Activated CD4-positive, alpha-beta memory T cell treated with anti-CD3 and anti-CD28 coated beads for 36 hours (primary cell): ENCODE measurements at regions not wholly inside any gene's neighbourhood (a gene's known extent, or its start where the extent isn't known, plus 50 kb on each side); places are given as distances from the start of the nearest gene placed in this dataset.

Experiments used
- CTCF ChIA-PET: fragments of 350-600 bp; sonication (Branson Sonifier 250); formaldehyde crosslinking; loops from one replicate; lab custom pipeline; 2021; ENCODE audit warnings: antibody characterized with exemption, inconsistent platforms; lab: Charles Lee
- POLR2A ChIA-PET: fragments of 350-600 bp; sonication (Branson Sonifier 250); formaldehyde crosslinking; loops from one replicate; lab custom pipeline; 2021; ENCODE audit warnings: antibody characterized with exemption; lab: Charles Lee
- DNase-seq: peaks from one replicate; pipeline ENCODE4 v3.0.0-alpha.2; 2020
- H3K27ac Mint-ChIP-seq: one replicate; pipeline ENCODE4 v1.8.0; 2021; ENCODE audit warnings: mixed read lengths
- H3K27me3 Mint-ChIP-seq: one replicate; pipeline ENCODE4 v1.8.0; 2021; ENCODE audit warnings: mixed read lengths
- H3K36me3 Mint-ChIP-seq: one replicate; pipeline ENCODE4 v1.8.0; 2021; ENCODE audit warnings: mixed read lengths
- H3K4me1 Mint-ChIP-seq: one replicate; pipeline ENCODE4 v1.8.0; 2021; ENCODE audit warnings: low read depth, mixed read lengths
- H3K4me3 Mint-ChIP-seq: one replicate; pipeline ENCODE4 v1.8.0; 2021; ENCODE audit warnings: mild to moderate bottlenecking, mixed read lengths
- H3K9me3 Mint-ChIP-seq: one replicate; pipeline ENCODE4 v1.8.0; 2021; ENCODE audit warnings: mixed read lengths
- intact Hi-C: fragments of 100-400 bp; cut with micrococcal nuclease; formaldehyde crosslinking; loops from one replicate; pipeline ENCODE4 v1.15.1; 2023

DNA sequence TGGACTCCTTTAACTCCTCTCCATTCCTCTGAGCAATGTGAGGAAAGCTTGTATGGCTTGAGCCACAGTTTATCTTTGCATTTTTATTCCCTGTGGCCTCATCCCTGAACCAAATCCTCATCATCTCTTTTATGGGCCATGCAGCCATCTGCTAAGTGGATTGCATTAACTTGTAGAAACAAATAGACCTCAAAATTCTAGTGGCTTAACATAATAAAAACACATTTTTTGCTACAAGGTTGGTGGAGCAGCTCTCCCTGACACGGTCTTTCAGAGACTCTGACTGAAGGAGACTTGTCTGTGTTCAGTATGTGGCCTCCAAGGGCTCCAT, 135.3 kb downstream of the RPL22L1 start:
- no peak for DNase-seq
- POLR2A ChIA-PET, result no interaction called here
- H3K36me3 Mint-ChIP-seq, result no peaks in the 10 kb centered on the region
- H3K9me3 Mint-ChIP-seq, result no peaks in the 10 kb centered on the region
- no peaks in the 10 kb centered on the region for H3K4me1 Mint-ChIP-seq
- CTCF ChIA-PET, result no interaction called here
- intact Hi-C loops, result no loop called here
- no peak overlapping the region for H3K4me3 Mint-ChIP-seq
- H3K27ac Mint-ChIP-seq, result no peak overlapping the region
- H3K27me3 Mint-ChIP-seq, result peaks cover 18% of the 10 kb centered on the region

DNA sequence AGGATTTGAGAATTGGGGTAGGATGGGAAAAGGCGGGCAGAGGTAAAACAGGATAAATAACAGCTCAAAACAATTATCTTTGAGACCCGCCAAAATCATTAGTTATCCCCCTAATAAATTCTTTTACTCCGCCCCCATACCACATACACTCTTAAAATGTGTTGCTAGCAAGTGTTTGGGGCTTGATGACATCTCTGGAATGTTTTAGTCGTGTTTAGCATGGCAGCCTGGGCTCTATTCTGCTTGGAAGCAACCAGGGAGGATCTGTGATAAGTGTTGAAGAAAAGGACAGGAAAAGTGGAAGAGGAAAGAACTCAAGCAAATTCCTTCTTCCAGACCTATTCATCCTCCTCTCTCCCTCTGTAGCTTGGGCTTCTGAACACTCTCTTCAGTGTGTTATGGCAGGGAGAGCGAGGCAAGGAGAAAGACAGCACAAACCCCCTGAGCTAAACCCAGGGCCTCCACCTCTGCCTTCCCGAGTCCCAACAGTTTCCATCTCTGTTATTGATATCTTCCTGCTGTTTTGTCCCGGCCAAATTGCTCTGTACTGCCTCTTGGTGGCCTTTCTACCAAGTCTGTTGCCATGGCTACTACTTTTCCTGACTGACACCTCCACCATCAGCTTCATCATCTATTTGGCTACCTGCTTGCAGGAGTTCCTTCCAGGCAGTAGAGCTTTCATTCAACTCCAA, 135.8 kb downstream of the RPL22L1 start:
- H3K27me3 Mint-ChIP-seq, result peaks cover 18% of the 10 kb centered on the region
- no peak overlapping the region for H3K4me3 Mint-ChIP-seq
- H3K4me1 Mint-ChIP-seq, result no peaks in the 10 kb centered on the region
- CTCF ChIA-PET, result interaction anchor here (0.6 kb wide), 1 partner anchor 304 kb away, joined by 3 read pairs; no protein-coding TSS in a partner anchor
- no peak overlapping the region for H3K27ac Mint-ChIP-seq
- H3K36me3 Mint-ChIP-seq, result no peaks in the 10 kb centered on the region
- intact Hi-C loops, result no loop called here
- POLR2A ChIA-PET, result no interaction called here
- no peaks in the 10 kb centered on the region for H3K9me3 Mint-ChIP-seq
- DNase-seq, result no peak

DNA sequence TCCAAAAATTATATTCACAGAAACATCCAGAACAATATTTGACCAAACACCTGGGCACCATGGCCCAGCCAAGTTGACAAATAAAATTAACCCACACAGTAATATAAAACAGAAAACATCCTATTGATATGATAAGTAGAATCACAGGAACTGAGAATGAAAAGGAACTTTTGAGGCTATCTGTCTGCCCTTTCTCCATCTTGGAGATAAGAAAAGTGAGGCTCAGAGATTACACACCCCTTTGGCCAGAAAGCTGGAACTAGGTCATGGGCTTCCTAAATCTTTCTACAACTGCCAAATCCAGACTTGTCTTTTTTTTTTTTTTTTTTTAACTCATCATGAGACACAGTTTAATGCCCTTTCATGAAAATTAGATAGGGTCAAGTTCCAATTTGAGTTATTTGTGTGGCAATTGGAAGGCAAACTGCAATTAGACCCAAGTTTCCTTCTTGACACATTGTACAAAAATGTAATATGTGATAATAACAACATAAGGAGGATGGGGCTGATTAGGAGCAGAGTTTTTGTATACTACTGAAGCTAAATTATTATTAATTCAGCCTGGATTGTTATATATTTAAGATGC, 137.2 kb downstream of the RPL22L1 start:
- POLR2A ChIA-PET, result no interaction called here
- Mint-ChIP-seq H3K36me3 (no peaks in the 10 kb centered on the region), H3K27ac (no peak overlapping the region), H3K4me3 (no peak overlapping the region), H3K9me3 (no peaks in the 10 kb centered on the region), H3K4me1 (no peaks in the 10 kb centered on the region), H3K27me3 (peaks cover 18% of the 10 kb centered on the region)
- CTCF ChIA-PET, result no interaction called here
- intact Hi-C loops, result no loop called here
- no peak for DNase-seq

DNA sequence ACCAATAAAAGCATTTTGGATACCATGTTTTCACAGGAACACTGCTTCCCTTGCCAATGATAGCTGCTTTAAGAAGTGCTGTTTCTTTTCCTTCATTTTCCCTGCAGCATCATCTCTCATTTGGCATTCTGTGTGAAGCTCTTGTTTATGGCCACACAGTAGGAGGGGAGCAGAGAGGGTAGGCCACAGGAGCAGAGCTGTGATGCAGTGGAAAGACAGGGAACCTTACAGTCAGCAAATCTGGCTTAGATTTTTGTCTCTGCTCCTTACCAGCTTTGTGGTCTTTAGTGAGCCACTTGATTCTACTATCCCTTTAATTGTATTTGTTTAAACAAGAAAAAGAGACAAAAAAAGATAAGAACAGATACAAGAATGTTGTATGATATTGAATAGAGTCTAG, 138.7 kb downstream of the RPL22L1 start:
- no peaks in the 10 kb centered on the region for H3K36me3 Mint-ChIP-seq
- H3K4me1 Mint-ChIP-seq, result no peaks in the 10 kb centered on the region
- no peak for DNase-seq
- H3K27ac Mint-ChIP-seq, result no peak overlapping the region
- intact Hi-C loops, result no loop called here
- H3K4me3 Mint-ChIP-seq, result no peak overlapping the region
- H3K9me3 Mint-ChIP-seq, result no peaks in the 10 kb centered on the region
- ChIA-PET CTCF (interaction anchor here (0.6 kb wide), 2 partner anchors 33 to 81 kb away, joined by 3 read pairs; no protein-coding TSS in a partner anchor), POLR2A (interaction anchor here (0.6 kb wide), 1 partner anchor 1591 kb away, joined by 3 read pairs; no protein-coding TSS in a partner anchor)
- peaks cover 16% of the 10 kb centered on the region for H3K27me3 Mint-ChIP-seq

DNA sequence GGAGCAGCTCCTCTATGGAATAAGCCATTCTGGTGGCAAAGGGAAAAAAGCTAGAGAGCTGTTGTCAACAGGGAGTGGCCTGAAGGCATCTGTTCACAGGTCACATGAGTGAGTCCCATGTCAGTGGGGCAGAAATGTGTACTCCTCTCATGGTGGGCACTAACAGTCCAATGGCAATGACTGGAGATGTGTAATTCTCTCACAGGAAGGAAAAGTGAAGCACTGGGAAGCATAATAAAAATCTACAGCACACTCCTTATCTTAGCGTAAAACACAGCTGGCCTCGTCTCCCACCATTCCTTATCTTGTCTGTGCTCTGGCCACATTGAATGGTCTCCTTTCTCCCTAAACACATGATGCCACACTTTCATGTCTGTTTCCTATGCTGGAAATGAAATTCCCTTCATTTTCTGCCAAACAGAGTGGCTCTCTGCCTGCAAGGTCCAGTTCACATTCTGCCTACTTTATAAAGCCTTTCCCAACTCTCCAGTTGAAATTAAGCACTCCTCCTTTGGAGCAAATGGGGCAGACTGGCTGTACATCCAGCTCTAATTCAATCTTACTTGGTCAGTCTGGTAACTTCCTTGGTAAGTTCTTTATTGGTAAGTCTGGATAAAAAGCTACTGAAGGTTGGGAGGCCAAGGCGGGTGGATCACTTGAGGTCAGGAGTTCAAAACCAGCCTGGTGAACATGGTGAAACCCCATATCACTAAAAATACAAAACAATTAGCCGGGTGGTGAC, 139.8 kb downstream of the RPL22L1 start:
- no peak overlapping the region for H3K27ac Mint-ChIP-seq
- no peaks in the 10 kb centered on the region for H3K4me1 Mint-ChIP-seq
- H3K27me3 Mint-ChIP-seq, result peaks cover 14% of the 10 kb centered on the region
- intact Hi-C loops, result no loop called here
- CTCF ChIA-PET, result no interaction called here
- H3K9me3 Mint-ChIP-seq, result no peaks in the 10 kb centered on the region
- no peaks in the 10 kb centered on the region for H3K36me3 Mint-ChIP-seq
- POLR2A ChIA-PET, result no interaction called here
- no peak for DNase-seq
- no peak overlapping the region for H3K4me3 Mint-ChIP-seq

DNA sequence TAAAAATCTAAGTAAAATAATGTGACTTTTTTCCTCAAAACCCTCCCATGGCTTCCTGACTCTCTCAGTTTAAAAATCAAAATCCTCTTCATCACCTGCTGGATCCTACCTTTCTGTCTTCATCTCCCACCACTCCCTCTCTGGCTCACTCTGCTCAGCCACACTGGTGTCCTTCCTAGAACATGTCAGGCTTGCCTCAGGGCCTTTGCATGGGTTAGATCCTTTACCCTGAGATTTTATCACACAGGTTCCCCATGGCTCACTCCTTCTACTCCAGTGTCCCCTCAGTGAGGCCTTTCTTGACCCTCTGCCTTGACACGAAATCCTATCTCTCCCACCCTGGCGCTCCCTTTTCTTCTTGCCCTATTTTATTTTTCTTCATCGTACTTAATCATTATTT, 141.8 kb downstream of the RPL22L1 start:
- no peaks in the 10 kb centered on the region for H3K36me3 Mint-ChIP-seq
- ChIA-PET POLR2A (no interaction called here), CTCF (no interaction called here)
- no peak for DNase-seq
- peaks cover 8% of the 10 kb centered on the region for H3K27me3 Mint-ChIP-seq
- H3K4me3 Mint-ChIP-seq, result no peak overlapping the region
- intact Hi-C loops, result no loop called here
- H3K27ac Mint-ChIP-seq, result no peak overlapping the region
- H3K4me1 Mint-ChIP-seq, result no peaks in the 10 kb centered on the region
- no peaks in the 10 kb centered on the region for H3K9me3 Mint-ChIP-seq

DNA sequence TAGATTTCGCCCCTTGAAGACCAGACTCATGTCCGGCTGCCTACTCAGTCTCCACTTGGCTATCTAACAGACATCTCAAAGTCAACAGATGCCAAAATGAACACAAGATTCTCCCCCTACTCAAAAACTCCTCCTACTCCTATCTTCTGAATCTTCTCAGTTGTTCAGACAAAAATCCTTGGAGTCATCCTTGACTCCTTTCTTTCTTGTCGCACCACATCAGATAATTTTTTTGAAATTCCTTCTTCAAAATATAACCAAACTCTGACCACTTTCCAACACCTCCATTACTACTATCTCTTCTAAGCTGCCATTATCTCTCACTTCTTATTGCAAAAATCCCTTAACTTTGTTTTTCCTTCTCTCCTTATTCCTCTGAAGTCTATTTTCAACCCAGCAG, 141.9 kb upstream of the SLC7A14 start:
- ChIA-PET POLR2A (no interaction called here), CTCF (no interaction called here)
- no peak overlapping the region for H3K27ac Mint-ChIP-seq
- H3K36me3 Mint-ChIP-seq, result no peaks in the 10 kb centered on the region
- peaks cover 8% of the 10 kb centered on the region for H3K27me3 Mint-ChIP-seq
- H3K4me1 Mint-ChIP-seq, result no peaks in the 10 kb centered on the region
- intact Hi-C loops, result no loop called here
- H3K9me3 Mint-ChIP-seq, result no peaks in the 10 kb centered on the region
- no peak for DNase-seq
- no peak overlapping the region for H3K4me3 Mint-ChIP-seq

DNA sequence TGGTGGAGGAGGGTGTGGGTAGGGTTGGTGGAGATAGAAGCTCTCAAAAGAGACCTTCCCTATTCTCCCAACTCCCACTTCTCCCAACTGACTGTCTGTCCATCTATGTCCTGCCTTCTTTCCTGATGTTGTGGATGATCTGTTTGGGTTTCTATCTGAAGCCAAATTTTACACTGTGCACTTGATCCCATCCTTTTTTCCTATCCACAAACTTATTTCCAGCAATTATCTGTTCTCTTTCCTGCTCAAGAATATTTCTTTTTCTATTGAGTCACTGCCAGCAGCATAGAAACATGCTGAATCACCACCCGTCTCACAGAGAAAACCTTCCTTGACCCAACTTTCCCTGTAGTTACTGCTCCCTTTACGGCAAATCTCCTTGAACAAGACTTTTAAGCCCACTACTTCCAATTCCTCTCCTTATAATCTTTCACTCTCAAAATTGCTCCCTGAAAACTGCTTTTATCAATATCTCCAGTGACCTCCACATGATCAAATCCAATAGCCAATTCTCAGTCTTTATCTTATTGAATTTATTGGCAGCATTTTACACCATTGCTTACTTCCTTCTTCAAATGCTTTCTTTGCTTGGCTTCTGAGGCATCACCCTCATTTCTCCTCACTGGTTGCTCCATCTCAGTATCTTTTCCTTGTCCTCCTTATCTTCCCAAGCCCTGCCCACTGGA, 141.2 kb upstream of the SLC7A14 start:
- no peaks in the 10 kb centered on the region for H3K36me3 Mint-ChIP-seq
- no peak for DNase-seq
- POLR2A ChIA-PET, result no interaction called here
- CTCF ChIA-PET, result no interaction called here
- intact Hi-C loops, result no loop called here
- no peaks in the 10 kb centered on the region for H3K4me1 Mint-ChIP-seq
- H3K9me3 Mint-ChIP-seq, result no peaks in the 10 kb centered on the region
- H3K27ac Mint-ChIP-seq, result no peak overlapping the region
- peaks cover 7% of the 10 kb centered on the region for H3K27me3 Mint-ChIP-seq
- H3K4me3 Mint-ChIP-seq, result no peak overlapping the region

DNA sequence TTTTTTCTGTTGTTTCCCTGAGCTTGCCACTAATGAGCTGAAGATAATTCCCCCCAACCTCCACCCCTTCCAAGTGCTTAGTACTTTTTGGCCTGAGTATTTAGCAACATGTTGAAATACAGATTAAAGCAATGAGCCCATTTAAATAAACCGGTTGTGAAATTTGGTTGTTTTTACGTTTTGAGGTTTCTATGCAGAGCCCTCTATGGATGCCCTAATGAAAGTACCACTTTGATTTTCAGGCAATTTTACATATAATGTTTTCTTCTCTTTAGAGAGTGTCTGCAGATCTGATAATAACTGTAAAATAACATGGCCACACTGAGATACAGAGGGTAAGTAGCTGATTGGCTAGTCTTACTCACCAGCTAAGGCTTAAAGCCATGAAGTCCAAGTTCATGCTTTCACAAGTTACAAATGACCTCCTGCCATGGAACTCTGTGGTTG, 139.4 kb upstream of the SLC7A14 start:
- intact Hi-C loops, result no loop called here
- H3K36me3 Mint-ChIP-seq, result no peaks in the 10 kb centered on the region
- H3K4me1 Mint-ChIP-seq, result no peaks in the 10 kb centered on the region
- no peaks in the 10 kb centered on the region for H3K9me3 Mint-ChIP-seq
- H3K27ac Mint-ChIP-seq, result no peak overlapping the region
- DNase-seq, result no peak
- peaks cover 5% of the 10 kb centered on the region for H3K27me3 Mint-ChIP-seq
- no peak overlapping the region for H3K4me3 Mint-ChIP-seq
- POLR2A ChIA-PET, result no interaction called here
- CTCF ChIA-PET, result no interaction called here

DNA sequence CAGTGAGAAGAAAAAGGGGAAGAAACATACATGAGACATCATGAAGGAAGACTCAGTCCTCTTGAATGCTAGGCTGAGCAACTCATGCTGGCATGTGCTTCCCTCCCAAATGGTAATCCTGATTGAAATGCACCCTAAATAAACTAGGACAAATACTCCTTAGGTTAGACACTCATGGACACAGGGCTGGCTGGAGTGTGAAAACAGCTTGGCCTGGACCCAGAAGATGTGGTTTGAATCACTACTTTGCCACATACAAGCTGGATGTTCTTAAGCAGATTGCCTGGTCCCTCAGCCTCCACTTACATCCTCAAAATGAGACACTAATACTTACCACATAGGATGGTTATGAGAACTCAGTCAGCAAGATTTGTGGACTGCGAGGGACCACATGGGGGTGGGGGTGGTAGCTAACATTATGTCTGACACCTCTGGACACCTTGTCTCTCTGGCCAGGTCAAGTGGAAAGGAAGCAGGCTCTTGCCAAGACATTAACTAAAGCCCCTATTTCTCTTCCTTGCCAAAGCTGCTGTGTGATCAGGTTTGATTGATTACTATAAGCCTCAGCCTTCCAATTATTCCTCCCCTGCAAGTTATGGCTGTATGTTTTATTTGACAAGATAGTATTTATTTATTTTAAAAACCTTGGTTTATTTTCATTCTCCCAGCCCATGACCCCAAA, 138.9 kb upstream of the SLC7A14 start:
- ChIA-PET CTCF (interaction anchor here (0.9 to 1.4 kb wide), 2 partner anchors 87 to 535 kb away, joined by 3 to 4 read pairs; no protein-coding TSS in a partner anchor), POLR2A (no interaction called here)
- Mint-ChIP-seq H3K4me1 (no peaks in the 10 kb centered on the region), H3K36me3 (no peaks in the 10 kb centered on the region), H3K4me3 (no peak overlapping the region), H3K9me3 (no peaks in the 10 kb centered on the region), H3K27ac (no peak overlapping the region), H3K27me3 (no peaks in the 10 kb centered on the region)
- DNase-seq, result no peak
- intact Hi-C loops, result no loop called here

DNA sequence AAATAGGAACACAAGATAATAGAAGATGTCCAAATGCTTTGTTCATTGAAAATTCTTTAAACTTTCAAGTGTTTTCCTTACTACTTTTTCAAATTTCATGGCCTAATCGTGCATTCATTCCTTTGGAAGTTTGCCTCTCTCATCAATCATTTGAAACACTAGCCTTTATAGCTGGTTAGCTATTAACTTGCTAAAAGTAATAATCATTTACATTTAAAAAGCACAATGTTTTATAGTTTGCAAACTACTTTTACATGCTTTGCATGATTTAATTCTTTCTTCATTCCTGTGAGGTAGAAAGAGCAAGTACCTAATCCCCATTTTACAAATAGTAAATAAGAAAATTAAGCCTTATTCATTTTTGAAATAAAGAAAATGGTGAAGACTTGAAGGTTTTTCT, 137.4 kb upstream of the SLC7A14 start:
- DNase-seq, result no peak
- Mint-ChIP-seq H3K4me3 (no peak overlapping the region), H3K9me3 (peaks cover 5% of the 10 kb centered on the region), H3K4me1 (no peaks in the 10 kb centered on the region), H3K36me3 (no peaks in the 10 kb centered on the region), H3K27me3 (peaks cover 4% of the 10 kb centered on the region), H3K27ac (no peak overlapping the region)
- POLR2A ChIA-PET, result no interaction called here
- CTCF ChIA-PET, result interaction anchor here (1.4 to 1.6 kb wide), 2 partner anchors 88 to 309 kb away, joined by 4 read pairs; no protein-coding TSS in a partner anchor
- intact Hi-C loops, result no loop called here

DNA sequence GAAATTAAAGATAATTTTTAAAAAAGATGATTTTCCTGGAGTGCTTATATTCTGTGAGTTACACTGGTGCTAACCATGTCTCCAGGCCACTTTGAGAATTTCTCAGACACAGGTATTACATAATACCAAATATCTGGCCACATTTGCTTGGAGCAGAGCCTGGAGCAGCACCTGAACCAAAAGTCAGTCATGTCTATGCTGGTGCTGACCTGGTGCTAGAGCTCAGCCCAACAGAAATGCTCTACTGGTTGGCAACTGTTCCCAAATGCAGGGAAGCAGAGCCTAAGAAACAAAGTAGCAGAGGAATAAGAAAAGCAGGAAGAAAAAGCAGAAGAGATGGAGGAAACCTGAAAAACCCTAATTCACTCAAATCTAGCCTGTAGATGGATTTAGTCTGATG, 135.7 kb upstream of the SLC7A14 start:
- CTCF ChIA-PET, result interaction anchor here (2.0 kb wide), 1 partner anchor 31 kb away, joined by 4 read pairs; no protein-coding TSS in a partner anchor
- DNase-seq, result no peak
- POLR2A ChIA-PET, result no interaction called here
- Mint-ChIP-seq H3K27ac (no peak overlapping the region), H3K9me3 (peaks cover 5% of the 10 kb centered on the region), H3K27me3 (peaks cover 8% of the 10 kb centered on the region), H3K4me3 (no peak overlapping the region), H3K36me3 (no peaks in the 10 kb centered on the region), H3K4me1 (no peaks in the 10 kb centered on the region)
- intact Hi-C loops, result no loop called here
